NT2/D1 (cell line): ENCODE measurements at regions not wholly inside any gene's neighbourhood (a gene's known extent, or its start where the extent isn't known, plus 50 kb on each side); places are given as distances from the start of the nearest gene placed in this dataset.

Source experiments
- DNase-seq: peaks from one replicate; pipeline ENCODE4 v3.0.0-alpha.2; 2011; ENCODE audit warnings: low read depth, low spot score
- H3K27me3 ChIP-seq: 2 replicates; pipeline ENCODE4 v1.6.0; 2011; ENCODE audit warnings: mild to moderate bottlenecking; ENCODE audit not compliant: insufficient read length, insufficient read depth
- H3K36me3 ChIP-seq: 2 replicates; pipeline ENCODE4 v1.6.1; 2011; ENCODE audit warnings: mild to moderate bottlenecking, low read length, mixed read lengths; ENCODE audit not compliant: insufficient read depth, insufficient read length
- H3K4me1 ChIP-seq: 2 replicates; pipeline ENCODE4 v1.5.1; 2011; ENCODE audit not compliant: insufficient read depth, insufficient read length
- H3K4me3 ChIP-seq: 2 replicates; pipeline ENCODE4 v1.5.1; 2011; ENCODE audit warnings: low read depth; ENCODE audit not compliant: insufficient read length
- H3K9ac ChIP-seq: 2 replicates; pipeline ENCODE4 v1.6.0; 2011; ENCODE audit warnings: low read depth; ENCODE audit not compliant: insufficient read length
- H3K9me3 ChIP-seq: 2 replicates; pipeline ENCODE4 v1.5.1; 2011; ENCODE audit warnings: mild to moderate bottlenecking, low read length; ENCODE audit not compliant: insufficient read depth
- SUZ12 ChIP-seq: IDR thresholded peaks from 2 replicates; pipeline ENCODE4 v1.6.1; 2011; ENCODE audit not compliant: insufficient read length, insufficient read depth; ENCODE audit errors: extremely low read depth
- YY1 ChIP-seq: IDR thresholded peaks from 2 replicates; pipeline ENCODE4 v1.6.1; 2011; ENCODE audit not compliant: insufficient read length, insufficient read depth
- ZNF274 ChIP-seq: IDR thresholded peaks from 2 replicates; pipeline ENCODE4 v1.6.1; 2011; ENCODE audit warnings: mild to moderate bottlenecking, low read depth, low read length

DNA sequence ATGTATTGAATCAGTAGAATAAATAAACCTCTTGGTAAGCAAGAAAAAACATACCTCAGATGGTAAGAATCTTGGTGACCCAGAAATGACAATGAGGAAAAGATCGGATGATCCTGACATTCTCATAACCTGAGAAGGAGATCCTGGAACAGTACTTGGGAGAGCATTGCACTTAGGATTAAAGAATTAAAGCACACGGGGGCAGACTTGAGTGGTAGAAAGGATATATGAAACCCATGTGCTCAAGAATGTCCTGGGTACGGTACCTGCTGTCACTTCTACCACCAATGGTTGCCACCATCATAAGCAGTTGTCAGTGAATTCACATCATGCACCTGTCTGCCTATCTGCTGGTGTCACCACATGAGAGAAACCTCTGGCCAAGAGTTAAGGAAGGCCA lies 108.9 kb upstream of the GJB5 start:
- no peak for DNase-seq
- H3K27me3 ChIP-seq, result no peaks in the 10 kb centered on the region

DNA sequence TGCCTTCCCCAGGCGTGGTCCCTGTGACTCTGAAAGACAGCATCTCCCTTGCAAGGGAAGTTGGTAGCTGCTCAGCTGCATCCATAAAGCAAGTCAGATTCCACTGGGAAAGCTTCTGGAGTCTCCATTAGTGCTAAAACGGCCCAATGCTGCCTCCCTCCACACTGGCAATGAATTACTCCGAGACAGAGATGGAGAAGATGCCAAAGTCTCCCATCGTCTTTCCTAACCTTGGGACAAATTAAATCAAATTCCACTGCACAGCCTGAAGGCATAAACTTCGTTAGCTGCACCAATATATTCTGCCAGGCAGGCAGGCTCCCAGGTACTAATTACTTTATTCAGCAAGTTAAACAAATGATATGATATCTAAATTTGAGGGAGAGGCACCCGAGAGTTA lies 106.3 kb upstream of the GJB5 start:
- Histone ChIP-seq H3K9me3 (no peaks in the 10 kb centered on the region), H3K9ac (no peak overlapping the region), H3K4me3 (no peak overlapping the region), H3K36me3 (no peaks in the 10 kb centered on the region), H3K4me1 (no peaks in the 10 kb centered on the region), H3K27me3 (no peaks in the 10 kb centered on the region)
- no peak for TF ChIP-seq SUZ12
- no peak for TF ChIP-seq YY1
- TF ChIP-seq ZNF274, result no peak
- DNase-seq, result no peak

More for the DNA sequence above, 108.9 kb upstream of the GJB5 start:
- Histone ChIP-seq H3K4me1 (no peaks in the 10 kb centered on the region), H3K36me3 (no peaks in the 10 kb centered on the region), H3K4me3 (no peak overlapping the region), H3K9me3 (no peaks in the 10 kb centered on the region), H3K9ac (no peak overlapping the region)
- TF ChIP-seq YY1 (no peak), ZNF274 (no peak), SUZ12 (no peak)

- H3K4me1 ChIP-seq, result no peaks in the 10 kb centered on the region
- no peak for TF ChIP-seq SUZ12
- TF ChIP-seq ZNF274, result no peak
- no peak for TF ChIP-seq YY1
- no peaks in the 10 kb centered on the region for H3K27me3 ChIP-seq
- no peaks in the 10 kb centered on the region for H3K9me3 ChIP-seq
- no peaks in the 10 kb centered on the region for H3K36me3 ChIP-seq
- DNase-seq, result no peak
- no peak overlapping the region for H3K9ac ChIP-seq
- H3K4me3 ChIP-seq, result no peak overlapping the region
Observed at GRCh38 chr1:34650090-34650489, 104.8 kb upstream of the GJB5 start.

DNA sequence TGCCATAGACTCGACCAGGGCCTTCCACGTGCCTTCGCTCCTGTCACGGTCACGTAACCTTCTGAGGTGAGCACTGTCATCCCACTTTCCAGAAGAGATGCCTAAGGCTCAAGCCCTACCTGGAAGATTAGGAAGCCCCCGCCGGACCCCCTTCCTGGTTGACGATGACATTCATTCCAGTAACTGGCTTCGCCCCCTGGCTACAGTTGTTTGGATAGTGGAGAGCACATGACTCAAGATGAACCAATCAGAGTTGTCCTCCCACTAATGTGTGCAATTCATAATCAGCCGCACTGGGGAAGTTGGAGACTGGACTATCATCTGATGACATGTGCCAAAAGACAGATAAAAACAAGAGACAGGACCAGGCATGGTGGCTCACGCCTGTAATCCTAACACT lies 104.0 kb upstream of the GJB5 start:
- Histone ChIP-seq H3K9me3 (no peaks in the 10 kb centered on the region), H3K27me3 (no peaks in the 10 kb centered on the region), H3K4me3 (no peak overlapping the region), H3K36me3 (no peaks in the 10 kb centered on the region), H3K9ac (no peak overlapping the region), H3K4me1 (peaks cover 3% of the 10 kb centered on the region)
- TF ChIP-seq YY1 (no peak), SUZ12 (no peak), ZNF274 (no peak)
- no peak for DNase-seq

DNA sequence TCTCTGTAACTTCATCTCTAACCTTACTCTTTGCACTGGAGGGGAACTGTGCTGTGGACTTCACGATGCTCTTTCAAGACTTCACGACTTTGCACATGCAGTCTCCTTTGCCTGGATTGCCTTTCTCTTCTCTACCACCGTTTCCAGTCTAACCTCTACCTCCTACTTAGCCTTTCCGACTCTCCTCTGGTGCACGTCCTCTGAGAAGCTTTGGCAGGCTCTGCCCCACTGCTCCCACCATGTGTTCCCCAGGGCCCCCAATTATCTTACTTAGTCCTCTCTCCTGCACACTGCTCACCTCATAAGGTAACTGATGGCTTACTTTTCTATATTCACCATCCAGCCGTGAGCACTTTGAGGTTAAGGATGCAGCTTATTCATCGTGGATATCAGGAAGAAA lies 101.7 kb upstream of the GJB5 start:
- H3K27me3 ChIP-seq, result no peaks in the 10 kb centered on the region
- H3K9ac ChIP-seq, result no peak overlapping the region
- H3K9me3 ChIP-seq, result no peaks in the 10 kb centered on the region
- H3K4me3 ChIP-seq, result no peak overlapping the region
- TF ChIP-seq YY1 (no peak), ZNF274 (no peak), SUZ12 (no peak)
- H3K4me1 ChIP-seq, result peaks cover 13% of the 10 kb centered on the region
- no peak for DNase-seq
- no peaks in the 10 kb centered on the region for H3K36me3 ChIP-seq

- no peak for DNase-seq
- TF ChIP-seq YY1 (no peak), ZNF274 (no peak), SUZ12 (no peak)
- Histone ChIP-seq H3K27me3 (no peaks in the 10 kb centered on the region), H3K4me3 (no peak overlapping the region), H3K9me3 (no peaks in the 10 kb centered on the region), H3K36me3 (no peaks in the 10 kb centered on the region), H3K4me1 (peaks cover 13% of the 10 kb centered on the region), H3K9ac (no peak overlapping the region)
Observed at GRCh38 chr1:34655206-34655874, 99.5 kb upstream of the GJB5 start.

GRCh38 chr1:34655875-34656240 lies 99.0 kb upstream of the GJB5 start:
- no peaks in the 10 kb centered on the region for H3K36me3 ChIP-seq
- TF ChIP-seq SUZ12, result no peak
- no peak for TF ChIP-seq YY1
- TF ChIP-seq ZNF274, result no peak
- H3K4me1 ChIP-seq, result peaks cover 13% of the 10 kb centered on the region
- no peaks in the 10 kb centered on the region for H3K9me3 ChIP-seq
- no peaks in the 10 kb centered on the region for H3K27me3 ChIP-seq
- no peak for DNase-seq
- no peak overlapping the region for H3K4me3 ChIP-seq
- H3K9ac ChIP-seq, result no peak overlapping the region
